SJCRH30 (cell line): ENCODE measurements at regions not wholly inside any gene's neighbourhood (a gene's known extent, or its start where the extent isn't known, plus 50 kb on each side); places are given as distances from the start of the nearest gene placed in this dataset.
A peak's percentile ranks its signal among the peaks of the same experiment; 100 is the strongest.
"Not testable (repeated sequence)": the region's sequence is repeated elsewhere in the genome, so short reads cannot be mapped to it uniquely, and the experiment has no call there.

ENCODE experiments used
- DNase-seq, 2 experiments: peaks; one replicate each; pipeline ENCODE4 v3.0.0-alpha.2; 2015 to 2020
- H3K27ac ChIP-seq: fragments of 250-450 bp; sonication (Bioruptor Pico); 2 replicates; pipeline ENCODE4 v1.5.1; 2020; ENCODE audit warnings: mild to moderate bottlenecking, moderate library complexity
- H3K27me3 ChIP-seq: fragments of 250-450 bp; sonication (Bioruptor Pico); 2 replicates; pipeline ENCODE4 v1.5.1; 2020; ENCODE audit warnings: mild to moderate bottlenecking, moderate library complexity
- H3K36me3 ChIP-seq: fragments of 250-450 bp; sonication (Bioruptor Pico); 2 replicates; pipeline ENCODE4 v1.5.1; 2020; ENCODE audit warnings: mild to moderate bottlenecking, moderate library complexity
- H3K4me1 ChIP-seq: fragments of 250-450 bp; sonication (Bioruptor Pico); 2 replicates; pipeline ENCODE4 v1.5.1; 2020; ENCODE audit warnings: mild to moderate bottlenecking, moderate library complexity
- H3K4me3 ChIP-seq: fragments of 250-450 bp; sonication (Bioruptor Pico); 2 replicates; pipeline ENCODE4 v1.5.1; 2020; ENCODE audit warnings: mild to moderate bottlenecking, moderate library complexity
- H3K9me3 ChIP-seq: fragments of 250-450 bp; sonication (Bioruptor Pico); replicated peaks from 2 replicates; pipeline ENCODE4 v1.5.1; 2020; ENCODE audit warnings: mild to moderate bottlenecking, moderate library complexity

- H3K36me3 ChIP-seq = no peaks in the 10 kb centered on the region
- DNase-seq = peak in 1 of 2 experiments; percentile 9
- H3K27me3 ChIP-seq = no peaks in the 10 kb centered on the region
- no peak overlapping the region for H3K27ac ChIP-seq
- no peaks in the 10 kb centered on the region for H3K9me3 ChIP-seq
- H3K4me1 ChIP-seq = no peaks in the 10 kb centered on the region
- H3K4me3 ChIP-seq = no peak overlapping the region
Measured at GRCh38 chr5:52580921-52581320, 206.8 kb upstream of the ITGA1 start.

- H3K4me1 ChIP-seq = no peaks in the 10 kb centered on the region
- H3K9me3 ChIP-seq = no peaks in the 10 kb centered on the region
- peak in 1 of 2 experiments; percentile 8 for DNase-seq
- H3K27me3 ChIP-seq = no peaks in the 10 kb centered on the region
- H3K36me3 ChIP-seq = no peaks in the 10 kb centered on the region
- H3K4me3 ChIP-seq = no peak overlapping the region
- no peak overlapping the region for H3K27ac ChIP-seq
Measured at GRCh38 chr5:52582313-52582712, 205.4 kb upstream of the ITGA1 start.

GRCh38 chr5:52587131-52587530 is 200.6 kb upstream of the ITGA1 start:
- no peak for DNase-seq
- Histone ChIP-seq H3K4me1 (no peaks in the 10 kb centered on the region), H3K27me3 (no peaks in the 10 kb centered on the region), H3K27ac (no peak overlapping the region), H3K36me3 (no peaks in the 10 kb centered on the region), H3K9me3 (no peaks in the 10 kb centered on the region), H3K4me3 (no peak overlapping the region)

DNA sequence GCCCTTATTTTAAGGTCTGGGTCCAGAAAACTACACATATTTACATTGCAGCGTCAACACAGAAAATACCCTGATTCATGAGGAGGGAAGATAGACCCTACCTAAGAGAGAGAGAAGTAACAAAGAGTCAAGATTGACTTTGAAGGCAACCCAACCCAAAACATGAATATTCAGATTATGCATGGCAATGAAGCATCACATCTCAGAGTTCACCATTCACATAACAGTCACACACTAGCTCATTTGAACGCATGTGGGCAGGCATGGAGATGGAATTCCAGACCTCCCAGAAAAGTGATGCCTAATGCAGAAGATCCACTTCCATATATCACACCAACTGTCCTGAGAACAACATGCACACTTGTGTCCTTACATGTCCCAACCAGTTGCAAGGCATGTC is 190.1 kb upstream of the ITGA1 start:
- Histone ChIP-seq H3K4me3 (no peak overlapping the region), H3K27ac (no peak overlapping the region), H3K9me3 (no peaks in the 10 kb centered on the region), H3K36me3 (no peaks in the 10 kb centered on the region), H3K4me1 (no peaks in the 10 kb centered on the region), H3K27me3 (no peaks in the 10 kb centered on the region)
- DNase-seq = no peak

DNA sequence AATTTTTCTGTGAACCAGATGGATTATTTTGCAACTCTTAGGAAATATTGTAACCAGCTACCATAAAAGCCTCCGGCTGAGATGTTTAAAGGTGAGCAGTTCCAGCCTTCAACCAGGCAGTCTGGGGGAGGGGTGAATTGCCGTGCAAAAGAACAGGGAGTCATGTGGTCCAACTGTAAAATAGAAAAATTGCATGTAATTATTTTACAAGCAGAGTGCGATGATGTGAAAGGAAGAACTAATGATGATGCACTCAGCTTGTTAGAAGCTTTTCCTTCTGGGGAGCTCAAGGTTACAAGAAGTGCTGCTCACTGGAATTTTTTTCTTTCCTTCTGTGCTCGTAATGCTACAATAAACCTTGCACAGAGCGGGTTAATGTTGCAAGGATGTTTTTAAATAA is 188.7 kb upstream of the ITGA1 start:
- no peaks in the 10 kb centered on the region for H3K4me1 ChIP-seq
- H3K9me3 ChIP-seq = no peaks in the 10 kb centered on the region
- DNase-seq = no peak
- H3K36me3 ChIP-seq = no peaks in the 10 kb centered on the region
- H3K4me3 ChIP-seq = no peak overlapping the region
- no peaks in the 10 kb centered on the region for H3K27me3 ChIP-seq
- H3K27ac ChIP-seq = no peak overlapping the region

DNA sequence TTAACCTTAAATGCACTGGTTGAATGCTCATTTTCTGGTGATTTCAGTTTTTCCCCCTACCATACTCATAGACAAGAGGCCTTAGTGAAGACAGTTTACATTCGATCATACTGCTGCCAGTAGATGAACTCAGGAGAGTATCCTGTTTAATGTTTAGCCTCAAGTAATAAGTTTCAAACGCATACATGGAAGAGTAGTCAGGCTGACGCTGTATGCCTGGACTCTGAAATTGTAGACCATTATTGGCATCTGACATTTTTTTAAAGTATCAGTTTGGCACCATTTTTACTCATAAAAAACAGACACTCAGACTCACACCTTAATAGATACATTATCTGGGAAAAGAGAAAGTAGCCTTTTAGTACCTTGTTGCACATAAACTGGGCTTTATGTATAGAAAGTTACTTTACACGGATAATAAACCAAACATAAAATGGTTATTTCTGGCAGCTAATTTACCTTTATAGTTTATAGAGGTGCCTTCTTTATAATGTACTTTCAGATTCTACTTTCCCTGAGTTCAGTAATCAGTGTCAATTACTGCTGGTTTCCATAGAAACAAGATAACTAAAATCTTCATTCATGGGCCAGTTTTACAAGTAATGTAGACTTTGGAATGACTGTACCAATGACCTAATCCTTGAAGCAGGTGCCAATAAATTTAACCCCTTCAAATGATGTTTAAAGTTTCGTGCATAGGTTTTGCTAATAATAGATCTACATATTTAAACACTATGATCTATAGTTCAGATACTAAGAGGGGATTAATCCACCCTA is 183.8 kb upstream of the ITGA1 start:
- Histone ChIP-seq H3K4me1 (no peaks in the 10 kb centered on the region), H3K36me3 (no peaks in the 10 kb centered on the region), H3K4me3 (no peak overlapping the region), H3K9me3 (no peaks in the 10 kb centered on the region), H3K27me3 (0 out of 2 replicates have a peak, but pooled peaks cover 3% of the 10 kb centered on the region), H3K27ac (no peak overlapping the region)
- no peak for DNase-seq

DNA sequence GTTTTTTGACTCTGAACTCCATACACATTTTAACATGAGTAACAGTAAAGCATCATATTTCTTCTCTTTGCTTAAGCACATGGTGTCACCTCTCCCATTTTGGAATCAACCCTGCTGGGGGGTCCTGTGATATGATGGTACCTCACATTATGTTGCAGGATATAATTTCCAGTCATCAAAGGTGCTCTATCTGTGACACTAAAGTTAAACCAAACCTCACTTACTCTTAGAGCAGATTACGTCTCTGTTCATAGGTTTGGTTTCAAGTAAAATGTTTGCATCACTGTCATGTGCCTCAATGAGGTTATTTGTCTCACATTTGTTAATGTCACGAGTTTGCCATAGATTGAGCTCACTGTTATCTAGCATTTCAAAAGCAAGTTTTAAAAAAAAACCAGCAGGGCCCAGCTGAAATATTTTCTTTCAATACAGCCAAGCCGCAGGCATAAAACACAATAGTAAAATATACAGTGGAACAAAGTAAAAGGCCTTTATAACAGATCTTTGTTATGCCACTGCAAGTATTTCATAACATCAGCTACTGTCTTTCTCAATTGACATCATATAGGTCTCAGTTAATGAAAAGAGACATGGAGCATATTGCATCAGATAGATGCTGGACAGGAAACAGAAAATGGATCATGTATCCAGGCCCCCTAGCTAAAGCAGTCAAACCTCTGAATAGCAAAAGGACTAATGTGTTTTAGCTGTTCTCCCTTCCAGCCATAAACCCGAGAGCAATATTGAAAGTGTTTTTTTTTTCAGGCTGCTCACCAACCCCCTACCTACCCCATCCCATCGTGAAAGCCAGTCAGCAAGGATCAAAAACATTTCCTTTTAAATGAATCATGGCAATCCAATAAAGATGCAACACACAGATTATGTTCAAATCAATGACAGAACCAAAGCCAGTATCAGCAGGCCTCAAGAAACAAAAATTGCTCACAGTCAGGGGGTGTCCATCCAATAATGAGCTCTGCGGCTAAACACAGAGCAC is 182.1 kb upstream of the ITGA1 start:
- Histone ChIP-seq H3K9me3 (no peaks in the 10 kb centered on the region), H3K4me1 (no peaks in the 10 kb centered on the region), H3K36me3 (no peaks in the 10 kb centered on the region), H3K4me3 (no peak overlapping the region), H3K27me3 (0 out of 2 replicates have a peak, but pooled peaks cover 3% of the 10 kb centered on the region), H3K27ac (no peak overlapping the region)
- no peak for DNase-seq

DNA sequence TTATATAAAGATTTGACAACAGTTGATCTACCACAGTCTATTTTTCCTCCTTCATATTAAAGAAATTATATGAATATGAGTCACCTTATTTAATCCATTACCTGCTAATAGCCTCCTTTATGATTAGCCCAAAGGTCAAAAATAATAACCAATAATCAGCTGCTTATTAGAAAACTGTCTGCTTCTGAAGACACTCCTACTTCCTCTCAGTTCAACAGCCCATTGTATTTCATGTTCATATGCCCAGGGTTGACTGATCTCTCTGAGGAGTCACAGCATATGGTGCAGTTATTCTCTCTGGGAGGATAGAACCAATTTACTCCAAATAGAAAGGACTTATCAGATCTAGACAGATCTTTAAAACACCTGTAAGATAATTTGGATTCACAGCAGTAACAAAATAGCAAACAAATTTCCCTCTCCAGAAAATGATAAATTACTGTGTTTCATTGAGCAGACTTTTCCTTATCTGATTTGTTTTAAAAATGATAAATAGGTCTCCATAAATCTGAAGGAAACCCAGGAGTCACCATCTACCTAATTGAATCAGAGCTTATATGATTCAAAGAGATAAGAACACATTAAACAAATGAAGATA is 180.4 kb upstream of the ITGA1 start:
- H3K27me3 ChIP-seq = 0 out of 2 replicates have a peak, but pooled peaks cover 3% of the 10 kb centered on the region
- H3K9me3 ChIP-seq = no peaks in the 10 kb centered on the region
- no peak for DNase-seq
- no peaks in the 10 kb centered on the region for H3K36me3 ChIP-seq
- H3K4me3 ChIP-seq = no peak overlapping the region
- H3K4me1 ChIP-seq = no peaks in the 10 kb centered on the region
- H3K27ac ChIP-seq = no peak overlapping the region

DNA sequence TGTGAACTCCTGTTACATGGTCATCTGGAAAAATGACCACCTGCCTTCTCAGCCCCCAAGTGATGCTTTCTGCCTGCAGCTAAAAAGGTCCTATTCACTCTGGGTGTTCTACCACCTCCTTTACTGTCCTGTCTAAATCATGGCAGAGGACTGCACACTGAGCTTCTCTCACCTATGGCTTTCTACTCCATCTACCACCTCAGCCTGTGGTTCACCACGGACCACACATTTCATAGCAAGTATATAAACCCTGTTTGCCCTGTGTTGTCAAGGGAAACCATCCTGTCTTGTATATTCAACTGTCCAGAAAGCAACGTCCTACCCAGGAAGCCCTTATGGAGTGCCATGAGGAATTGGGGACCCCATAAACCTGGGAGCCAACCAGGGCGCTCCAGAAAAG is 167.4 kb upstream of the ITGA1 start:
- Histone ChIP-seq H3K27ac (no peak overlapping the region), H3K27me3 (0 out of 2 replicates have a peak, but pooled peaks cover 3% of the 10 kb centered on the region), H3K36me3 (no peaks in the 10 kb centered on the region), H3K4me1 (no peaks in the 10 kb centered on the region), H3K9me3 (no peaks in the 10 kb centered on the region), H3K4me3 (no peak overlapping the region)
- DNase-seq = no peak

GRCh38 chr5:52623291-52623690 is 164.4 kb upstream of the ITGA1 start:
- H3K27ac ChIP-seq = no peak overlapping the region
- H3K4me1 ChIP-seq = no peaks in the 10 kb centered on the region
- no peaks in the 10 kb centered on the region for H3K9me3 ChIP-seq
- DNase-seq = no peak
- H3K27me3 ChIP-seq = 0 out of 2 replicates have a peak, but pooled peaks cover 3% of the 10 kb centered on the region
- H3K4me3 ChIP-seq = no peak overlapping the region
- no peaks in the 10 kb centered on the region for H3K36me3 ChIP-seq

DNA sequence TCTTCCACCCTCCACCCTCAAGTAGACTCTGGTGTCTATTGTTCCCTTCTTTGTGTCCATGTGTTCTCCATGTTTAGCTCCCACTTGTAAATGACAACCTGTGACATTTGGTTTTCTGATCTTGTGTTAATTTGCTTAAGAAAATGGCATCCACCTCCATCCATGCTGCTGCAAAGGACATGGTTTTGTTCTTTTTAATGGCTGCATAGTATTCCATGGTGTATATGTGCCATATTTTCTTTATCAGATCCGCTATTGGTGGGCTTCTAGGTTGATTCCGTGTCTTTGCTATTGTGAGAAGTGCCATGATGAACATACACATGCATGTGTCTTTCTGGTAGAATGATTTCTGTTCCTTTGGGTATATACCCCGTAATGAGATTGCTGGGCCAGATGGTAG is 163.4 kb upstream of the ITGA1 start:
- no peaks in the 10 kb centered on the region for H3K4me1 ChIP-seq
- DNase-seq = no peak
- H3K27ac ChIP-seq = no peak overlapping the region
- H3K4me3 ChIP-seq = no peak overlapping the region
- H3K9me3 ChIP-seq = no peaks in the 10 kb centered on the region
- no peaks in the 10 kb centered on the region for H3K36me3 ChIP-seq
- 0 out of 2 replicates have a peak, but pooled peaks cover 3% of the 10 kb centered on the region for H3K27me3 ChIP-seq

DNA sequence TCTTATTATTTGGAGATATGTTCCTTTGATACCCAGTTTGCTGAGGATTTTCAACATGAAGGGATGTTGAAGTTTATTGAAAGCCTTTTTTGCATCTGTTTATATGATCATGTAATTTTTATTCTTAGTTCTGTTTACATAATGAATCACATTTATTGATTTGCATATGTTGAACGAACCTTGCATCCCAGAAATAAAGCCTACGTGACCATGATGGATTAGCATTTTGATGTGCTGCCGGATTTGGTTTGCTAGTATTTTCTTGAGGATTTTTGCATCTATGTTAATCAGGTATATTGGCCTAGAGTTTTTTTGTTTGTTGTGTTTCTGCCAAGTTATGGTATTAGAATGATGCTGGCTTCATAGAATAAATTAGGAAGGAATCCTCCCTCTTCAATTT is 161.4 kb upstream of the ITGA1 start:
- H3K36me3 ChIP-seq = no peaks in the 10 kb centered on the region
- H3K27me3 ChIP-seq = 0 out of 2 replicates have a peak, but pooled peaks cover 3% of the 10 kb centered on the region
- H3K9me3 ChIP-seq = no peaks in the 10 kb centered on the region
- no peaks in the 10 kb centered on the region for H3K4me1 ChIP-seq
- DNase-seq = no peak
- H3K27ac ChIP-seq = no peak overlapping the region
- H3K4me3 ChIP-seq = no peak overlapping the region

DNA sequence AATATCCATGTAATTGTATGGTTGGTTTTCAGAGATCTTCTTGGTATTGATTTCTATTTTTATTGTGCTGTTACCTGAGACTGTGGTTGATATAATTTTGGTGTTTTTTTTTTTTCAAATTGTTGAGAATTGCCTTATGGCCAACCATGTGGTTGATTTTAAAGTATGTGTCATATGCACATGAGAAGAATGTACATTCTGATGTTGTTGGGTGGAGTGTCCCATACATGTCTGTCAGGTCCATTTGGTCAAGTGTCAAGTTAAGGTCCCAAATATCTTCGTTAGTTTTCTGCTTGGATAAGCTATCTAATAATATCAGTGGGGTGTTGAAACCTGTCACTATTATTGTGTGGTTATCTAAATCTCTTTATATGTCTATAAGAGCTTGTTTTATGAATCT is 160.0 kb upstream of the ITGA1 start:
- no peak for DNase-seq
- Histone ChIP-seq H3K4me3 (no peak overlapping the region), H3K27ac (no peak overlapping the region), H3K4me1 (no peaks in the 10 kb centered on the region), H3K9me3 (no peaks in the 10 kb centered on the region), H3K27me3 (no peaks in the 10 kb centered on the region), H3K36me3 (no peaks in the 10 kb centered on the region)

DNA sequence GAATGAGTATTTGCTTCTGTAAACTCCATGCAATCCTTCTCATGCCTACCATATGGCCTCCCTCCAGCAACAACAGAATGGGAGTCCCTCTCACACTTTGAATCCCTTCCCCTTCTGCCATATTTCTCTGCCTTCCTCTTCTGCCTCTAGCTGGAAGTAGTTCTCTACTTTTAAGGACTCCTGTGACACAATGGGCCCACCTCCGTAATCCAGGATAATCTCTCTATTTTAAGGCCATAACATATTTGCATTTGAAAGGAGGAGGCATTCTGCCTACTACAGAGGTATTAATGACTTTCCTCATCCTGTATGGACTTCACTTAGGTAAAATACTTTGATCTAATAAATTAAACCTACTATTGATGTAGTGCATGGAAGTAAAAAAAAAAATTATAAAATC is 155.4 kb upstream of the ITGA1 start:
- Histone ChIP-seq H3K4me3 (no peak overlapping the region), H3K36me3 (no peaks in the 10 kb centered on the region), H3K4me1 (no peaks in the 10 kb centered on the region), H3K27me3 (no peaks in the 10 kb centered on the region), H3K27ac (no peak overlapping the region), H3K9me3 (no peaks in the 10 kb centered on the region)
- DNase-seq = no peak

DNA sequence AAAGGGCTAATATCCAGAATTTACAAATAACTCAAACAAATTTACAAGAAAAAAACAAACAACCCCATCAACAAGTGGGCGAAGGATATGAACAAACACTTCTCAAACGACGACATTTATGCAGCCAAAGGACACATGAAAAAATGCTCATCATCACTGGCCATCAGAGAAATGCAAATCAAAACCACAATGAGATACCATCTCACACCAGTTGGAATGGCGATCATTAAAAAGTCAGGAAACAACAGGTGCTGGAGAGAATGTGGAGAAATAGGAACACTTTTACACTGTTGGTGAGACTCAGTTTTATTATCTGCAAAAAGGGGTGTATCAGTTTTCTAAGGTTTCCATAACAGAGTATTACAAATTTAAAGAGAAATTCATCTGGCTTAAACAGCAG is 153.5 kb upstream of the ITGA1 start:
- H3K9me3 ChIP-seq, H3K36me3 ChIP-seq: not testable (repeated sequence)

More for the DNA sequence above, 153.5 kb upstream of the ITGA1 start:
- not testable (repeated sequence) for H3K27me3 ChIP-seq, H3K4me3 ChIP-seq, H3K4me1 ChIP-seq, H3K27ac ChIP-seq, DNase-seq
